IPS-18a (cell line): ENCODE measurements at regions not wholly inside any gene's neighbourhood (a gene's known extent, or its start where the extent isn't known, plus 50 kb on each side); places are given as distances from the start of the nearest gene placed in this dataset.

ENCODE experiments used
- H3K27ac ChIP-seq: one replicate; pipeline ENCODE4 v1.5.1; 2013; ENCODE audit warnings: low read length
- H3K27me3 ChIP-seq: one replicate; pipeline ENCODE4 v1.6.1; 2013; ENCODE audit warnings: mild to moderate bottlenecking, low read length; ENCODE audit not compliant: control insufficient read depth, insufficient read depth
- H3K36me3 ChIP-seq: one replicate; pipeline ENCODE4 v1.6.1; 2013; ENCODE audit warnings: low read depth, low read length; ENCODE audit not compliant: control insufficient read depth
- H3K4me1 ChIP-seq: one replicate; pipeline ENCODE4 v1.6.1; 2013; ENCODE audit warnings: low read depth, low read length; ENCODE audit not compliant: control insufficient read depth
- H3K4me3 ChIP-seq: one replicate; pipeline ENCODE4 v1.5.1; 2013; ENCODE audit warnings: low read length
- H3K9ac ChIP-seq: one replicate; pipeline ENCODE4 v1.6.1; 2013; ENCODE audit warnings: mild to moderate bottlenecking, low read length, moderate library complexity
- H3K9me3 ChIP-seq: one replicate; pipeline ENCODE4 v1.6.1; 2013; ENCODE audit warnings: low read depth, low read length; ENCODE audit not compliant: control insufficient read depth

DNA sequence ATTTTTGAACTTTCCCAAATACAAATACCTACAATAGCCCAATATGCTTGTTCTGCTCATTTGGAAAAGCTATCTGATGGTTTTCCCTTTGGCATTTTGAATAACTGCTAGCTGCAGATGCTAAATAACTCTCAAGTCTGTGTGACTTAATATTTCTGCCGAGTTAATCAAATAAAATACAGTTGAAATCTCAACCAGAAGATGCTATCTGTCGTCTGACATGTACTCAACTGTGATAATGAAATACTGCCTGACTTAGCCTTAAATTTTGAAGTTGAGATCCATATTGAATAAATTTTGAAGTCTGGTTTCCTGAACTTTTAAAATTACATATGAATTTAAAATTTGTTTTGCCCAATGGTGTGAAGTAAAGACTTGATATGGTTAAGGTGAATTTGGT, 204.4 kb upstream of the MEX3C start:
- H3K27me3 ChIP-seq, result no peaks in the 10 kb centered on the region
- no peak overlapping the region for H3K27ac ChIP-seq
- no peak overlapping the region for H3K9ac ChIP-seq
- H3K36me3 ChIP-seq, result no peaks in the 10 kb centered on the region
- H3K9me3 ChIP-seq, result no peaks in the 10 kb centered on the region
- H3K4me1 ChIP-seq, result peaks cover 37% of the 10 kb centered on the region
- no peak overlapping the region for H3K4me3 ChIP-seq

DNA sequence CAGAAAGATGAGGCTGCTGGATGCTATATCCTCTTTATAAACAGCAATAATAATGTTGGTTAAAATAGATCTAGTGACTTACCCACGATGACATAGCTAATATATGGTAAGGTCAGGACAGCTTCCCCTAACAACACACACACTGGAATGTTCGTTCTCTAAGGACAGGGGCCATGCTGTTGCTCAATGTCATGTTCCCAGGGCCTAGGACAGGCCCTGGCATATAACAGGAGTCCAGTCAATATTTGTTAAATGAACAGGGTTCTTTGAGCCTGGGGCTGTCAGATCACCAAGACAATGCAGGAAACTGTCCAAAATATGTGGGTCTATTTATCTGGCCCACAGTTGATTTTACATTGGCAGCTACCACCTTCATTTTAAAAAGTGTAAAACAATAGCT, 207.1 kb upstream of the MEX3C start:
- Histone ChIP-seq H3K27ac (no peak overlapping the region), H3K36me3 (no peaks in the 10 kb centered on the region), H3K4me3 (no peak overlapping the region), H3K27me3 (no peaks in the 10 kb centered on the region), H3K9me3 (no peaks in the 10 kb centered on the region), H3K4me1 (peaks cover 37% of the 10 kb centered on the region), H3K9ac (no peak overlapping the region)

DNA sequence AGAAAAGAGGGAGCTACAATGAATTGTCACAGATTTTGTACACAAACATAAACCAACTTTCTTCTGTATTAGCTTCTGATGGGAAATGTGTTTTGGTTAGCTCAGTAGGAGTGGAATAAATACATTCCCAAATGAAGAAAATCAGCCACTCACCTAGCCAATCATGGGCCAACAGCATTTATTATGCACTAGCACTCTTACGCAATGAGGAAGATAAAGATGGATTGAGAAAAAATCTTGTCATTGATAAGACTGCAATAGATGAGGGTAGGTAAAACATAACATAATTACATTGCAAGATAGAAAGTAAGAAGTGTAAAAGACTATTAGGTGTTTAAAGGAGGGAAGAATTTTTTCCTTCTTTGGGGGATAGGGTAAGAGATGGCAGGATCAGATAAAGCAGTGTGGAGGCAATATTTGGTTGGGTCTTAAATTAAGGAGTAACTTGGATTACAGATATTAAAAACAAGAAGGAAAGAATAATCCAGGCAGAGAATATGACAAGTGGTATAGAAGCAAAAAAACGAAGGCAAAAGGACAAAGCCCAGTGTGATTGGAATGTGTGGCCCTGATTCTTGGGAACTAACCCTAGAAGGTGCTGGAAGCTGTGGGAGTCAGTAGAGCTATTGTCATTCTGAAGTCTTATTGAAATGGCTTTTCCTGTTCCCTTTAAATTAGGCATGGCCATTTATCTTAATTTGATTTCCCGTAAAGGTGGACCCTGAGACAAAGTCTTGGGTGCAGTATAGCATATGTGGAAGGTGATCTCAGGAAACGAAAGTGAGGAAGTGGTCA, 208.4 kb upstream of the MEX3C start:
- Histone ChIP-seq H3K4me3 (no peak overlapping the region), H3K4me1 (peaks cover 37% of the 10 kb centered on the region), H3K9ac (no peak overlapping the region)

DNA sequence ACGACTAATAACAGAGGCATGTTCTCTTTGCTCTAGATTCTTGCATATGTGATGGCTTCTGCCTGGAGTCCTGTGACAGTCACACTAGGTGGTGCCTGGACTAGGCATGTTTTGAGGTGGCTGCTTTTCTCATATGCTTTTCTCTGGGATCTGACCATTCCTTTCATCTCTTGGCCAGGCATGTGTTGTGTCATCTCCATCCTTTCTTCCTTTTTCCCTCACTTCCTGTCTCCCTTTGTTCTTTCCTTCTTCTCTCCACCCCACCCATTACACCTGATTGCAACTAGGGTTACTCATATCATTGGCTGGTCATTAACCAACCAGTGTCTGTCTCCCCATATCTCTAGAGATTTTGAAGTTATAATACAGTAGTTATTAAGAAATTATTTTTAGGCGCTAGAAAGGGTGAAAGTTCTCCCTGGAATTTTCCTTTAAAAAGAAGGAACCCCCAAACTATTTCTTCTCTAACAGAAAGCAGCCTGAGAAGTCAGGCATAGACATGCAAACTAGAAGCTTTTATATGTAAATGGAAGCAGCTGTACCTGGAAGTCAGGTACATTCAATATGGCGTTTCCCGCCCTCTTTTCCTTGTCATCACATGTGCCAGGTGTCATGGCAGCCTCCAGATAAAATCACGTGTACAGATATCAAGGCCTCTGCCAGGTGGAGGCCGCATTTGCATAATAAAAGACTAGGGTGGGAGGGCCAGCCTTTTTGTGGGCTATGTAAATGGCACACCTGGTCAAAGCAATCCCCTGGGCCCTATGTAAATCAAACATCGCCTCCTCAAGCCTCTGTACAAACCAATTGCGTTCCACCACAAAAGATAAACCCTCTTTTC, 220.4 kb upstream of the MEX3C start:
- Histone ChIP-seq H3K36me3 (no peaks in the 10 kb centered on the region), H3K9ac (peak overlapping the region; percentile 37), H3K27me3 (no peaks in the 10 kb centered on the region), H3K4me3 (peak overlapping the region; percentile 19), H3K9me3 (no peaks in the 10 kb centered on the region), H3K27ac (peak overlapping the region; percentile 96), H3K4me1 (peaks cover 36% of the 10 kb centered on the region)

More for the DNA sequence above, 208.4 kb upstream of the MEX3C start:
- Histone ChIP-seq H3K36me3 (no peaks in the 10 kb centered on the region), H3K27me3 (no peaks in the 10 kb centered on the region), H3K27ac (no peak overlapping the region), H3K9me3 (no peaks in the 10 kb centered on the region)

DNA sequence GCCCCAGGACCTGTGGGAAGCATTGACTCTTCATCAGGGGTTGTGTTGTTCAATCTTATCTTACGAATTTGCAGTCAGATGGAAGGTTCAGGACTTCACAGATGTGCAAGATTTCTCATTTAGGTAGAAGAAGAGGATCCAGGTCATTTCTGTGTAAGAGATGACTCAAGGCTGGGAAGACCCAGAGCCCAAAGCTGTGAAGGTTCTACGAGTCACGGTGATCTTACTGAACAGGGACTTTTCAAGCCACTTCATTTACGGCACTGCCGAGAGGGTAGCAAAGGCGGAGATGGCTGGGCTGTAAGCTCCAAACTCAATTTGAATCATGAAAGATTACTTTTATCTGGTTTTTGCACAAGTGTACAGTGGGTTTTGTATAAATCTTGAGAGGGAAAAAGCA, 228.0 kb upstream of the MEX3C start:
- Histone ChIP-seq H3K9me3 (no peaks in the 10 kb centered on the region), H3K4me1 (peaks cover 11% of the 10 kb centered on the region), H3K36me3 (no peaks in the 10 kb centered on the region), H3K9ac (no peak overlapping the region), H3K27ac (no peak overlapping the region), H3K4me3 (no peak overlapping the region), H3K27me3 (no peaks in the 10 kb centered on the region)

DNA sequence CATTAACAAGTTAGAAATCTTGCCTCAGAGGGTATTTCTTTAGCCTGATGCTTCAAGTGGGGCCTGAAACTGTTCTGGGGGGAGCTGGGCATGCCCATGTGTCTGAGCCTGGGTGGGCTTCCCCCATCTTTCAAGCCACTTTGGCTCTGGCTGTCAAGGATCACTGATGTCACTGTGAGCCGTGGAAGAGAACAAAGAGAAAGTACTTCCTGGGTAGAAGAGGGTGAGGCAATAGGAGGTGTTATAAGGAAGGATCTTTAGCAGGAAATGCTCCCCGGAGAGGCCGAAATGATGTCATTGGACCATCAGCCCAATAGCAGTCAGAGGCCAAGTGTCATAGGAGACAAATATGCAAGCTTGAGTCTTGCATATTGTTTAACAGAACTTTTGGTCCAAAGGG, 228.4 kb upstream of the MEX3C start:
- no peak overlapping the region for H3K4me3 ChIP-seq
- H3K27ac ChIP-seq, result no peak overlapping the region

DNA sequence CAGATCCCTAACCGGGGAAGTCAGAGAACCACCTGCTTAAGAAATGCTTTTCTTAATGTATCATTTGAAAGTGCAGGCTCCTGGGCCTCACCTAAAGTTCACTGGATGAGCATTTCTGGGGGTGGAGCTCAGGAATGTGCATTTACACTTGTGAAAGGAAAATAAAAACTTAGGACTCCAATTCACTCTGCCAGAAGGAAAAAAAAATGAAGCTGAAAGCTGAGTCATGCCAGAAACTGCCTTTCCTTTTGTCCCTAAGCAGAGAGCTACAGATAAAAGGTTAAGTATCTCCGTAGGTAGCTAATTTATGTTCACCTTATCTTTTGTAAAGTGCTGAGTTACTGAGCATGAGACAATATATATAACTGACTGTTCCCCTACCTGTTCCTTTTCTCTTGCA, 229.5 kb upstream of the MEX3C start:
- Histone ChIP-seq H3K36me3 (no peaks in the 10 kb centered on the region), H3K4me3 (no peak overlapping the region), H3K4me1 (no peaks in the 10 kb centered on the region), H3K27ac (no peak overlapping the region), H3K27me3 (no peaks in the 10 kb centered on the region), H3K9me3 (no peaks in the 10 kb centered on the region), H3K9ac (no peak overlapping the region)

More for the DNA sequence above, 228.4 kb upstream of the MEX3C start:
- H3K9me3 ChIP-seq, result no peaks in the 10 kb centered on the region
- no peak overlapping the region for H3K9ac ChIP-seq
- H3K27me3 ChIP-seq, result no peaks in the 10 kb centered on the region
- no peaks in the 10 kb centered on the region for H3K36me3 ChIP-seq
- peaks cover 8% of the 10 kb centered on the region for H3K4me1 ChIP-seq

DNA sequence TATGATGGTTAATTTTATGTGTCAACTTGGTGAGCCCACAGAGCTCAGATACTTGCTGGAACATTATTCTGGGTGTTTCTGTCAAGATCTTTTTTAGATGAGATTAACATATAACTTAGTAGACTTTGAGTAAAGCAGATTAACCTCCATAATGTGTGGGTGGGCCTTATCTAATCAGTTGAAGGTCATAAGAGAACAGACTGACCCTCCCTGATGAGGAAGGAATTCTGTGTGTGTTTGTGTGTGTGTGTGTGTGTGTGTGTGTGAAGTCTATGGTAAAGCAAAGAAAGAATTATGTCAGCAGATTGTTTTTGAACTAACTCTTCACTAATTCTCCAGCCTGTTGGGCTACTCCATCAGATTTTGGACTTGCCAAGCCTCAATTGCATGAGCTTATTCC, 232.2 kb upstream of the MEX3C start:
- H3K4me1 ChIP-seq, result no peaks in the 10 kb centered on the region
- no peaks in the 10 kb centered on the region for H3K27me3 ChIP-seq
- no peak overlapping the region for H3K4me3 ChIP-seq

DNA sequence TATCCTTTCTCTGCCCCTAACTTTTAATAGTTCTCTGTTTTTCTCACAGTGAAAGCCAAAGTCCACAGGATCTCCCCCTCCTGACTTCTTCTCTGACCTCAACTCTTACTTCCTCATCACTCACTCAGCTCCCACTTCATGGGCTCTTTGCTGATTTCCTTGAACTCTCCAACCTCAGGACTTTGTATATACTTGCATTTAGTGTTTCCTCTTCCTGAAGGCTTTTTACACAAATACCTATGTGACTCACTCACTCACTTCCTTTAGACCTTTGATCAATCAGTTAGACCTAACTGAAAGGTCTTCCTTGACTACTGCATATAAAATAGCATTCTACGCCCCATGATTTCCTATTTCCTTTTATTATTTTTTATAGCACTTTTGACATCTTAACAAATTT, 233.1 kb upstream of the MEX3C start:
- Histone ChIP-seq H3K36me3 (no peaks in the 10 kb centered on the region), H3K27me3 (no peaks in the 10 kb centered on the region), H3K9me3 (no peaks in the 10 kb centered on the region), H3K27ac (no peak overlapping the region), H3K4me3 (no peak overlapping the region), H3K4me1 (no peaks in the 10 kb centered on the region), H3K9ac (no peak overlapping the region)

More for the DNA sequence above, 232.2 kb upstream of the MEX3C start:
- no peaks in the 10 kb centered on the region for H3K36me3 ChIP-seq
- no peak overlapping the region for H3K9ac ChIP-seq
- no peaks in the 10 kb centered on the region for H3K9me3 ChIP-seq
- no peak overlapping the region for H3K27ac ChIP-seq

DNA sequence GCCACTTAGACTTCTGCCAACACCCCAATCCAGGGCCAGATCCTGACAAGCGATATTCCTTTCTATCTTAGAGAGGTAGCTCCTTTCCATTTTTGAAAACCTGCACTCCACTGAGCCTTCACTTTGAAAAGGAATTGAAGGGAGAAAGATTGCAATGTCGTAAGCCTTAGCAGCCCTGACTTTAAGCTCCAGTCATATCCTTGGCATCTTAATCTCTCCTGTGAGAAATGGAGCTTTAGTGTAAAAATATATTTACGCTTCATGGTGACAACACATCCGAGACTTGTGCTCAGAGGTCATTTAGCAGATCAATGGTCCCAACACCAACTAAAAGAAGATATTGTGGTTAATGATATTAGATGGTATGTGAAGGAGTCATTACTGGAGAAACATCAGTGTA, 235.8 kb upstream of the MEX3C start:
- Histone ChIP-seq H3K9me3 (no peaks in the 10 kb centered on the region), H3K4me1 (no peaks in the 10 kb centered on the region), H3K36me3 (no peaks in the 10 kb centered on the region), H3K4me3 (no peak overlapping the region), H3K9ac (no peak overlapping the region), H3K27ac (no peak overlapping the region), H3K27me3 (no peaks in the 10 kb centered on the region)

DNA sequence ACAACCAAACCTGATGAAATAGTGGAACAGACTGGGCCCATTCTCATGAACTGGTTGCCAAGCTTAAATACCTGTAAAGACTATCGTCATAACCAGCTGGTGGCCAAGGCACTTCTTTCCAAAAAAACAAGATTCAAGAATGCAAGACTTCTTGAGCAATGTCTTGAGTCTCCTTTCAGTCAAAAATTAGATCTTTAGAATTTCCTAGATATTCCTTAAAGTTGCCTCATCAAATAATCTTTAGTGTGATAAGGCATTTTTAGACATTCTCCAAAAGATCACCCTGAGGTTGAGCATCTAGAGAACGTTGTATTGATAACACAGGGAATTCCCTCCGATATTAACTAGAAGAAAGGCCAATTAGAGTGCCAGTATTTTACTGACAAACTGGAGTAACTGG, 236.4 kb upstream of the MEX3C start:
- Histone ChIP-seq H3K36me3 (no peaks in the 10 kb centered on the region), H3K27me3 (no peaks in the 10 kb centered on the region), H3K4me3 (no peak overlapping the region), H3K9me3 (no peaks in the 10 kb centered on the region), H3K9ac (no peak overlapping the region), H3K4me1 (no peaks in the 10 kb centered on the region), H3K27ac (no peak overlapping the region)
